ENCODE measurements at regions not wholly inside any gene's neighbourhood (a gene's known extent, or its start where the extent isn't known, plus 50 kb on each side); places are given as distances from the start of the nearest gene placed in this dataset.
"Not testable (repeated sequence)": the region's sequence is repeated elsewhere in the genome, so short reads cannot be mapped to it uniquely, and the experiment has no call there.

- DNase-seq: no peak
Measured at GRCh38 chr3:102037791-102038190, 188.5 kb downstream of the NFKBIZ start.

DNA sequence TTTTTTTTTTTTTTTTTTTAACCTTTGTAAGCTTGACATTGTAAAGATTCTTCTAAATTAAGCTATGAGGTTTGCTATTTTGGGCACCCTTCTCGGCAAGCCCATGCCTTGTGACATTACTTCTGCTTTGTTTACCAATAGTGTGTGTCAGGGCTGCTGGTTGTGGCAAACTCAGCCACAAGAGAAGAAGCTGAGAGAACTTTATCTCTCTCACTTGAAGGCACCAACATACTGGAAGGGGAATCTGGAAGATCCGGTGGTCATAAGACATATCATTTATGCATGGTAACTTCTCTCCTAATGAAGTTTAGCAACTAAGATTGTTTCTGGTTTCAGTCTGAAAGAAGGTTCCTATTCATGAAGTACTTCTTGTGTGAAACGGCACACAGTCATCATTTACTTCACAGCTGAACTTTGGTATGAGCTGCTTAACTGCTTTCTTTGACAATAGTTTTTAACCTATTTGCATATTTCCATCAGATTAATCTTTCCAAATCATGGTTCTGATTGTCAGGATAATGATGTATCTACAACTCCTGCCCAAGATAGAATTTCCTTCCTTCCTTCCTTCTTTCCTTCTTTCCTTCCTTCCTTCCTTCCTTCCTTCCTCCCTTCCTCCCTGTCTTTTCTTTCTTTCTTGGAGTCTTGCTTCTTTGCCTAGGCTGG is 189.3 kb downstream of the NFKBIZ start:
- no peak for DNase-seq

DNA sequence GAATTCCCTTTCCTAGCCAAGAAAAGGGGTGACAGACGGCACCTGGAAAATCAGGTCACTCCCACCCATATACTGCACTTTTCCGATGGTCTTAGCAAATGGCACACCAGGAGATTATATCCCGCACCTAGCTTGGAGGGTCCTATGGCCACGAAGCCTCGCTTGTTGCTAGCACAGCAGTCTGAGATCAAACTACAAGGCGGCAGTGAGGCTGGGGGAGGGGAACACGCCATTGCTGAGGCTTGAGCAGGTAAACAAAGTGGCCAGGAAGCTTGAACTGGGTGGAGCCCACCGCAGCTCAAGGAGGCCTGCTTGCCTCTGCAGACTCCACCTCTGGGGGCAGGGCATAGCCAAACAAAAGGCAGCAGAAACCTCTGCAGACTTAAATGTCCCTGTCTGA is 190.8 kb downstream of the NFKBIZ start:
- not testable (repeated sequence) for DNase-seq

- no peak for DNase-seq
Measured at GRCh38 chr3:102053375-102053989, 204.2 kb downstream of the NFKBIZ start.

- no peak for DNase-seq
Measured at GRCh38 chr3:102054543-102055080, 205.3 kb downstream of the NFKBIZ start.

DNA sequence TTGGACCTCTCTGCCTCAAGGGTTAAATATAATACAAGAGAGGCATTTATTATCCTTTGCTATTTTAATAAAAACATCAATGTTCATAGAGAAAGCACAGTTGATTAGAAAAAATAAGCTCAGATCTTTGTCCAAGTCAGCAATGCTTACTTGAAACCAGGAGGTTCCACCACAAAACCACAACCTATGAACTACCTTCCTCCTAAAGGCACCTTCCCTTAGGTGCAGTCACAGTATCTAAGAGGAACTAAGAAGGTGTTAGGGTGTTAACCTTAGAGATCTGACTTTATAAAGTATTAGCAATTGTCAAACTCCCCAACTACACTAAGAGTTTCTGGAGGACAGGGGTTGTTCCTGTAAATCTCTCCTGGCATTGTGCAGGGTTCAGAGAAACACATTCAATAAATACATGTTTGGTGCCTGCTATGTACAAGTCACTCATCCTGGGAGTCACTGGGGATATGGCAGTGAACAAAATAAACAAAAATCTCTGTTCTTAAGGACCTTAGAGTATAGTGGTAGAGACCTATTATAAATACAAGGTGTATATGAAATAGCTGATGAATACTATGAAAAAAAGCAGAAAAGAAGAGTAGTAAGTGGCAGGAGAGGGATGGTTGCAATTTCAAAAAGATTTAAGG is 208.6 kb downstream of the NFKBIZ start:
- no peak for DNase-seq

GRCh38 chr3:102059145-102059943 is 210.0 kb downstream of the NFKBIZ start:
- no peak for DNase-seq

DNA sequence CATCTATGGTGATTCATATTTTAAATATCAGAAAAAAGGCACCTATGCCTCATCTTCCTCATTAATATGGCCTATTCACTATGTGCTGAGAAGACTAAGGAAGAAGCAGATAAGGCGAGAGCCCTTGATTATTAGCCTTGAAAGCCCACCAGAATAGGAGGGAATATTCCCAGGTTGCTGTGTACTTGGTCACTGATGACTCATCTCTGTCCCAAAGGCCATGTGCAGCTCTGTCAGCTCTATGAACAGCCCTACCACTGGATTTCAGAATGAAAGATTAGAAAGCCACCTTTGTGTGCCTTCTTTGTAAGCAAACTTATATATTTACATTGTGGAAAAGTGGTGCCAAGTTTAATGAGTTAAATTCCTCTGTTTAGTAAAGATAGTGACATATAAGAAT is 211.5 kb downstream of the NFKBIZ start:
- DNase-seq: no peak

DNA sequence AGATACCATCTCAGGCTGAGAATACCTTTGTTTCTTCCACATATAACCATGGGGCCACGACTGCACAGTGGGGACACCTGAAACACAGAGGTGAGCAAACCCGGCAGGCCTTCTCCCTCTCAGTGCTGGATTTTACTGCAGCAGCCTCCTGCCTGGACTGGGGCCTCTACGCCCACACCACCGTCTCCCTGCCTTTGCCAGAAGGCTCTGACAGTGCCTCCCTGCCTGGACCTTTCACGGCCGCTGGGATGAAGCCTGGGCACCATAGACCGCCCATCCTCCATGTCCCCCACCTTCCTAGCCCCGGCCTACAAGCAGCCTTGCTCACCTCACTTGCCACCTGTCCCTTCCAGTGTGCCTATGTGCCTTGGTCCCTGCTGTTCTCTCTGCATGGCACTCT is 214.3 kb downstream of the NFKBIZ start:
- DNase-seq: no peak

DNA sequence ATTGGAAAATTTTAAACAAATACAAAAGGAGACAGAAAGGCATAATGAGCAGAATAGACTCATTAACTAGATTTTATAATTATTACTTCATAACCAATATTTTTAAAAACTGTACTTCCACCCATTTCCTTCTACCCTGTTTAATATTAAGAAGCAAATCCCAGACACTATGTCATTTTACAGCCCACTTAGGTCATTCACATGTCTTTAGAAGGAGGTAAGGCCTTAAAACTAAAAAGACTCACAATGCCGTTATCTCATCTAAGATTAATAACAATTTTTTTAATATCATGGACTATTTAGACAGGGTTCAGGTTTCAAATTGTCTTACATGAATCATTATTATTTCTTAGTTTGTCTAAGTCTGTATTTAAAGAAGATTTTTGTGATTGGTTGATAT is 217.2 kb downstream of the NFKBIZ start:
- DNase-seq: no peak

DNA sequence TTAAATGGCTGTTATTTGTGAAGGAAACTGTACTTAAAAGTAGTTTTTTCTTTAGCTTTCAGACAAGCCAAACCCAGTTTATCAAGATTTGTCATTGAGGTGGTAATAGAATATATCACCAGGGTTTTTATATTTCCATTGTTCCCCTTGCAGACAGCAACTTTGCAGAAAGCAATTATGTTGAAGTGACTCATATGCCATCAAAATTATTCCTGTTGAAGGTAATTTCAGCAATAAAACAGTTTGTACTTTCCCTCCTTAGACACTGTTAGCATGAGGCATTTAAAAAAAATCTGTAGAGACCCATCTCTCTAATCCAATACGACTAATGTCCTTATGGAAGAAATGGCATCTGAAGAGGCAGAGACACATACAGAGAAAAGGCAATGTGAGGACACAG is 219.0 kb downstream of the NFKBIZ start:
- no peak for DNase-seq

GRCh38 chr3:102068736-102069135 is 219.4 kb downstream of the NFKBIZ start:
- no peak for DNase-seq

DNA sequence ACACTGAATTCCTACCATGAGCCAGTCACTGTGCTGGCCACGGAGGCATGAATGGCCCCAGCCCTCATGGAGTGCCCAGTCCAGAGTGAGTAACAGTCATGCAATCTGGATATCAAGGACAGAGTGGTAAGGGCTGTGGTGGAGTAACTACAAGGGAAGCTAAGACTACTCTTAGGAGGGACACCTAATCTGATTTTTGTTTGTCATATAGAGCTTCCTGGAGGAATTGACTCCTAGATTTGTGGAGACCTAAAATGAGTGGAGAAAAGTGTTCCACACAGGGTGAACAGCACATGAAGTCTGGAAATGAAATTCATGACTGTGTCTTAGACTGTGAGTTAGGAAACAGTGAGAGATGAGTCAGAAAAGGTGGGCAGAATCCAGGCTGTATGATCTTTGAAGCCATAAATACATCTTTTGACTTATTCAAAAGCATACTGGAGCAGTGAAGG is 219.9 kb downstream of the NFKBIZ start:
- DNase-seq: no peak

- DNase-seq: no peak
Measured at GRCh38 chr3:102074946-102075345, 225.6 kb downstream of the NFKBIZ start.

DNA sequence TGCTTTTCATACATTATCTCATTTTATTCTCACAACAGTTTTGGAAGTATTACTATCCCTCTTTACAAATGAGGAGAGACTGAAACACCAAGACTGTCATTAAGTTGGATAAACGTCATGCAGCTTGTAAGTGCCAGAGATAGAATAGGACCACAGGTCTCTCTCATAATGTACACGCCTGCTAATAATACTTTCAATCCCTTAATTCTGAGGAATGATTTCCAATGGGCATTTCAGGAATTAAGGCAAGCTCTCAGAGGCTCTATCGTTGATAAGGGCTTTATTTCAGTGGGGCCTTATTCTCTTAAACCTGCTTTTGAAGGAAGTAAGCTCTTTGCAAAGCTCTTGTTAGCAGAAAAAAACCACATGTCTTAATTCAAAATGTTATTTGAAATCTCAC is 229.1 kb downstream of the NFKBIZ start:
- no peak for DNase-seq

- DNase-seq: peak in 2 of 4 experiments; percentile 4 to 25
Measured at GRCh38 chr3:102078854-102079808, 229.8 kb downstream of the NFKBIZ start.

GRCh38 chr3:102079809-102080197 is 230.5 kb downstream of the NFKBIZ start:
- DNase-seq: no peak

GRCh38 chr3:102081572-102082289 is 232.4 kb downstream of the NFKBIZ start:
- no peak for DNase-seq

GRCh38 chr3:102083473-102083872 is 234.2 kb downstream of the NFKBIZ start:
- no peak for DNase-seq

GRCh38 chr3:102084006-102084405 is 234.7 kb downstream of the NFKBIZ start:
- no peak for DNase-seq

GRCh38 chr3:102084704-102085103 is 235.4 kb downstream of the NFKBIZ start:
- no peak for DNase-seq

Measured in activated naive CD4-positive, alpha-beta T cell (primary cell).